ENCODE measurements at regions not wholly inside any gene's neighbourhood (a gene's known extent, or its start where the extent isn't known, plus 50 kb on each side); places are given as distances from the start of the nearest gene placed in this dataset.

GRCh38 chr14:101082436-101083384 is 179.2 kb upstream of the RTL1 start:
- Histone ChIP-seq H3K9me2 (ENCODE audit: insufficient read depth) (no peaks in the 10 kb centered on the region), H3K27ac (ENCODE audit: low read depth, low read length) (no peak overlapping the region), H2AFZ (ENCODE audit: low read depth, low read length, poor library complexity, severe bottlenecking) (no peak overlapping the region), H3K36me3 (ENCODE audit: control insufficient read depth in 1 of 2, insufficient read depth in 2 of 2, low read length in 2 of 2) (no peaks in the 10 kb centered on the region), H3K9ac (ENCODE audit: low read length) (no peak overlapping the region), H3K9me3 (ENCODE audit: control insufficient read depth in 1 of 2, insufficient read depth in 1 of 2, low read depth in 1 of 2, low read length in 2 of 2) (no peaks in the 10 kb centered on the region), H3K79me2 (ENCODE audit: insufficient read depth, low read length) (no peaks in the 10 kb centered on the region), H3K27me3 (ENCODE audit: insufficient read depth, low read length) (no peaks in the 10 kb centered on the region), H3K4me2 (ENCODE audit: low read length) (no peak overlapping the region), H3K4me3 (replicated peaks in 1 of 2; ENCODE audit: low read depth in 1 of 2, low read length in 2 of 2) (no peak overlapping the region), H4K20me1 (ENCODE audit: insufficient read depth) (no peaks in the 10 kb centered on the region), H3K4me1 (ENCODE audit: control insufficient read depth in 1 of 2, insufficient read depth in 2 of 2, low read length in 2 of 2) (peaks cover 0 to 11% of the 10 kb centered on the region in 2 experiments; a peak in 3 of 4 replicates)
- intact Hi-C loops (cut with micrococcal nuclease), result no loop called here
- DNase-seq (ENCODE audit: low read depth, low spot score), result no peak
- ChIA-PET RAD21 (ENCODE audit: low non-redundant PET in 1 of 2, low total read pairs in 2 of 2, uncharacterized antibody in 2 of 2, unreplicated experiment in 2 of 2) (no interaction called here), CTCF (no interaction called here), POLR2A (no interaction called here)
- BruUV-seq (replicated peaks), result no TSS peak
- ATAC-seq, result no peak
- TF ChIP-seq EZH2 (IDR thresholded peaks at IDR 0.05) (no peak), SP1 (IDR thresholded peaks at IDR 0.05; ENCODE audit: low read depth) (no peak), SIN3A (IDR thresholded peaks at IDR 0.05; ENCODE audit: low read depth) (no peak), ATF3 (IDR thresholded peaks at IDR 0.05) (no peak), ZBTB33 (IDR thresholded peaks at IDR 0.05; ENCODE audit: extremely low read depth, insufficient replicate concordance, low read length) (no peak), JUND (IDR thresholded peaks at IDR 0.05) (no peak), CTCF (IDR thresholded peaks at IDR 0.05 in 2 of 3, conservative IDR thresholded peaks at IDR 0.05 in 1 of 3; ENCODE audit: borderline replicate concordance in 1 of 3, insufficient read depth in 1 of 3, low read depth in 2 of 3, low read length in 2 of 3) (no peak)
